Psoas muscle (tissue), 7 donors: ENCODE measurements at regions not wholly inside any gene's neighbourhood (a gene's known extent, or its start where the extent isn't known, plus 50 kb on each side); places are given as distances from the start of the nearest gene placed in this dataset.

Source experiments
- ATAC-seq, 4 donors: fragments of 200-7000 bp; cut with Tn5 transposase; one replicate each; pipeline ENCODE4 v1.9.1; 2020; ENCODE audit warnings: moderate library complexity in 3 of 4, mild to moderate bottlenecking in 2 of 4
- DNase-seq, 2 donors: peaks; one replicate each; pipeline ENCODE4 v3.0.0-alpha.2; 2020
- H3K27ac ChIP-seq: fragments of 200-600 bp; one replicate; pipeline ENCODE4 v1.8.0; 2022
- H3K27me3 ChIP-seq, 3 donors: fragments of 200-600 bp in 1 of 3; one replicate each; pipeline versions ENCODE4 v1.6.1 to v1.8.0; 2013 to 2022; ENCODE audit warnings: low read length in 2 of 3, mild to moderate bottlenecking in 2 of 3, moderate library complexity in 1 of 3; ENCODE audit not compliant: insufficient read depth in 3 of 3
- H3K36me3 ChIP-seq, 2 donors: fragments of 200-600 bp in 1 of 2; one replicate each; pipeline versions ENCODE4 v1.6.1 to v1.8.0; 2013 to 2022; ENCODE audit warnings: low read depth in 1 of 2, mild to moderate bottlenecking in 1 of 2, moderate library complexity in 1 of 2; ENCODE audit not compliant: insufficient read depth in 1 of 2
- H3K4me1 ChIP-seq: fragments of 200-600 bp; one replicate; pipeline ENCODE4 v1.8.0; 2022
- H3K4me3 ChIP-seq: fragments of 200-600 bp; one replicate; pipeline ENCODE4 v1.8.0; 2022; ENCODE audit warnings: mild to moderate bottlenecking
- H3K9me3 ChIP-seq: fragments of 200-600 bp; one replicate; pipeline ENCODE4 v1.8.0; 2022
- CTCF ChIP-seq: fragments of 200-600 bp; IDR thresholded peaks from one replicate; pipeline ENCODE4 v1.8.0; 2022; ENCODE audit warnings: antibody characterized with exemption
- WGBS, 3 donors: extraction: QIAGEN DNeasy Blood & Tissue Kit; methylation state at CpG; one replicate each; pipeline versions ENCODE4 v1.1.6 to v1.1.7; 2013; 5-methylcytosine and 5-hydroxymethylcytosine counted together
- intact Hi-C, 2 donors: fragments of 100-400 bp; cut with DNase I; formaldehyde crosslinking; loops; one replicate each; pipeline versions ENCODE4 v1.11.0 to v1.14.2; 2022
- donor health status: healthy with polysubstance abuse.
- donor health status: DM: no; HTN: no; CAD: no; lungs with moderate emphysema.
- donor health status: Bipolar disorder and iron deficiency.
- donor health status: healthy.
- donor health status: DM: yes; HTN: yes; CAD: no.
- donor health status: DM: no; HTN: no; CAD: no.
- donor health status: DM: yes; HTN: yes; CAD: no.

GRCh38 chr6:112665815-112666214 lies 318.7 kb downstream of the RFPL4B start:
- no peak for TF ChIP-seq CTCF
- ATAC-seq (no peak), DNase-seq (no peak)
- intact Hi-C loops = no loop called here
- Histone ChIP-seq H3K4me3 (no peak overlapping the region), H3K9me3 (no peaks in the 10 kb centered on the region), H3K36me3 (no peaks in the 10 kb centered on the region), H3K27ac (no peak overlapping the region), H3K4me1 (no peaks in the 10 kb centered on the region), H3K27me3 (no peaks in the 10 kb centered on the region)
- WGBS, 3 donors = 91 to 100% (median 95%) methylated on average over 1 of the region's 1 CpG

- H3K4me3 ChIP-seq = no peak overlapping the region
- no peak for DNase-seq
- H3K27ac ChIP-seq = no peak overlapping the region
- no peaks in the 10 kb centered on the region for H3K4me1 ChIP-seq
- no peaks in the 10 kb centered on the region for H3K9me3 ChIP-seq
- H3K36me3 ChIP-seq = no peaks in the 10 kb centered on the region
- TF ChIP-seq CTCF = no peak
- intact Hi-C loops = no loop called here
- no peak for ATAC-seq
- no peaks in the 10 kb centered on the region for H3K27me3 ChIP-seq
These were observed 320.3 kb downstream of the RFPL4B start for GRCh38 chr6:112667427-112667826.

GRCh38 chr6:112680091-112680490 lies 333.0 kb downstream of the RFPL4B start:
- no peak overlapping the region for H3K27ac ChIP-seq
- TF ChIP-seq CTCF = no peak
- no peaks in the 10 kb centered on the region for H3K4me1 ChIP-seq
- no peak for DNase-seq
- no peaks in the 10 kb centered on the region for H3K27me3 ChIP-seq
- no peak overlapping the region for H3K4me3 ChIP-seq
- H3K36me3 ChIP-seq = no peaks in the 10 kb centered on the region
- no peak for ATAC-seq
- intact Hi-C loops = no loop called here
- H3K9me3 ChIP-seq = no peaks in the 10 kb centered on the region

- intact Hi-C loops = no loop called here
- Histone ChIP-seq H3K36me3 (no peaks in the 10 kb centered on the region), H3K4me3 (no peak overlapping the region), H3K9me3 (no peaks in the 10 kb centered on the region), H3K27me3 (no peaks in the 10 kb centered on the region), H3K27ac (no peak overlapping the region), H3K4me1 (no peaks in the 10 kb centered on the region)
- no peak for ATAC-seq
- 94 to 95% (median 94%) methylated on average over 5 of the region's 5 CpGs for WGBS, 3 donors
- DNase-seq = no peak
- TF ChIP-seq CTCF = no peak
These were observed 334.9 kb downstream of the RFPL4B start for GRCh38 chr6:112682071-112682470.

- Histone ChIP-seq H3K27ac (no peak overlapping the region), H3K4me3 (no peak overlapping the region), H3K9me3 (no peaks in the 10 kb centered on the region), H3K36me3 (no peaks in the 10 kb centered on the region), H3K4me1 (no peaks in the 10 kb centered on the region), H3K27me3 (no peaks in the 10 kb centered on the region)
- WGBS, 3 donors = 64 to 94% (median 92%) methylated on average over 2 of the region's 2 CpGs
- intact Hi-C loops = no loop called here
- ATAC-seq = no peak
- DNase-seq = no peak
- no peak for TF ChIP-seq CTCF
These were observed 336.0 kb downstream of the RFPL4B start for GRCh38 chr6:112683106-112683505.
